Ishikawa (cell line): ENCODE measurements at regions not wholly inside any gene's neighbourhood (a gene's known extent, or its start where the extent isn't known, plus 50 kb on each side); places are given as distances from the start of the nearest gene placed in this dataset.

ENCODE experiments used
- CEBPB ChIP-seq: IDR thresholded peaks from 2 replicates; pipeline ENCODE4 v1.6.1; 2012
- CREB1 ChIP-seq: IDR thresholded peaks from 2 replicates; pipeline ENCODE4 v1.6.1; 2012; ENCODE audit warnings: low read depth
- EGR1 ChIP-seq: IDR thresholded peaks from 2 replicates; pipeline ENCODE4 v1.6.1; 2012
- EP300 ChIP-seq: IDR thresholded peaks from 2 replicates; pipeline ENCODE4 v1.6.1; 2012; ENCODE audit warnings: borderline replicate concordance
- FOXM1 ChIP-seq: IDR thresholded peaks from 2 replicates; pipeline ENCODE4 v1.6.1; 2012; ENCODE audit warnings: low read depth, borderline replicate concordance
- NFIC ChIP-seq: IDR thresholded peaks from 2 replicates; pipeline ENCODE4 v1.6.1; 2012
- RAD21 ChIP-seq: IDR thresholded peaks from 2 replicates; pipeline ENCODE4 v1.6.1; 2012; ENCODE audit warnings: low read depth
- TAF1 ChIP-seq: IDR thresholded peaks from 2 replicates; pipeline ENCODE4 v1.6.1; 2012; ENCODE audit warnings: low read depth, mild to moderate bottlenecking
- TCF12 ChIP-seq: IDR thresholded peaks from 2 replicates; pipeline ENCODE4 v1.6.1; 2012; ENCODE audit warnings: low read depth
- TEAD4 ChIP-seq: IDR thresholded peaks from 2 replicates; pipeline ENCODE4 v1.6.1; 2012
- YY1 ChIP-seq: IDR thresholded peaks from 2 replicates; pipeline ENCODE4 v1.6.1; 2012; ENCODE audit warnings: low read depth
- ZBTB7A ChIP-seq: IDR thresholded peaks from 2 replicates; pipeline ENCODE4 v1.6.1; 2012; ENCODE audit warnings: low read depth
- TF ChIP-seq, protein P1 (sequence below): IDR thresholded peaks from 2 replicates; pipeline ENCODE4 v1.6.1; 2012; ENCODE audit warnings: low read depth, mild to moderate bottlenecking
- TF ChIP-seq, protein P2 (sequence below): IDR thresholded peaks from 2 replicates; pipeline ENCODE4 v1.6.1; 2012
- TF ChIP-seq, protein P3 (sequence below): IDR thresholded peaks from 2 replicates; pipeline ENCODE4 v1.6.1; 2012

DNA sequence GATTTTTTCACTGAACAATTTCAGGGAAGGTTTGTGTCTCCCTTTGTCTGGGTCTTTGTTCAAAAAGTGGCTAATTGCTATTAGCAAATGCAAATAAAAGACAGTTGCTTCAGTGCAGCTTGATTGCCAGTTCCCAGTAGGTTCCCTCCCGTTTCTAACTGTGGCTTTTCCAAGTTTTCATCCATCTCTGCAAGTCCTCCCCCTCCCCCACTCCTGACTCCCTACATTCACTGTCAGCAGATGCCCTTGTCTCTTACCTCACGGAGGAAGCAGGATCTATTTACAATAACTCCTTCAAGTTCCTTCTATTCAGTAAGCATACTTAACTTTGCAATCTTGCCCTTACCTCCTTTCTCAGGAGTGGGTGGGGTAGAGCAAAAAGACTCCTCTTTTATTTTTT is 55.4 kb upstream of the SCEL start:
- TF ChIP-seq RAD21 (no peak), NFIC (no peak), CEBPB (no peak), YY1 (no peak), EGR1 (no peak), ZBTB7A (no peak), CREB1 (no peak), EP300 (no peak), FOXM1 (no peak), TEAD4 (no peak)
- TF ChIP-seq, protein P1, sequence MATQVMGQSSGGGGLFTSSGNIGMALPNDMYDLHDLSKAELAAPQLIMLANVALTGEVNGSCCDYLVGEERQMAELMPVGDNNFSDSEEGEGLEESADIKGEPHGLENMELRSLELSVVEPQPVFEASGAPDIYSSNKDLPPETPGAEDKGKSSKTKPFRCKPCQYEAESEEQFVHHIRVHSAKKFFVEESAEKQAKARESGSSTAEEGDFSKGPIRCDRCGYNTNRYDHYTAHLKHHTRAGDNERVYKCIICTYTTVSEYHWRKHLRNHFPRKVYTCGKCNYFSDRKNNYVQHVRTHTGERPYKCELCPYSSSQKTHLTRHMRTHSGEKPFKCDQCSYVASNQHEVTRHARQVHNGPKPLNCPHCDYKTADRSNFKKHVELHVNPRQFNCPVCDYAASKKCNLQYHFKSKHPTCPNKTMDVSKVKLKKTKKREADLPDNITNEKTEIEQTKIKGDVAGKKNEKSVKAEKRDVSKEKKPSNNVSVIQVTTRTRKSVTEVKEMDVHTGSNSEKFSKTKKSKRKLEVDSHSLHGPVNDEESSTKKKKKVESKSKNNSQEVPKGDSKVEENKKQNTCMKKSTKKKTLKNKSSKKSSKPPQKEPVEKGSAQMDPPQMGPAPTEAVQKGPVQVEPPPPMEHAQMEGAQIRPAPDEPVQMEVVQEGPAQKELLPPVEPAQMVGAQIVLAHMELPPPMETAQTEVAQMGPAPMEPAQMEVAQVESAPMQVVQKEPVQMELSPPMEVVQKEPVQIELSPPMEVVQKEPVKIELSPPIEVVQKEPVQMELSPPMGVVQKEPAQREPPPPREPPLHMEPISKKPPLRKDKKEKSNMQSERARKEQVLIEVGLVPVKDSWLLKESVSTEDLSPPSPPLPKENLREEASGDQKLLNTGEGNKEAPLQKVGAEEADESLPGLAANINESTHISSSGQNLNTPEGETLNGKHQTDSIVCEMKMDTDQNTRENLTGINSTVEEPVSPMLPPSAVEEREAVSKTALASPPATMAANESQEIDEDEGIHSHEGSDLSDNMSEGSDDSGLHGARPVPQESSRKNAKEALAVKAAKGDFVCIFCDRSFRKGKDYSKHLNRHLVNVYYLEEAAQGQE, result no peak
- TF ChIP-seq, protein P2, sequence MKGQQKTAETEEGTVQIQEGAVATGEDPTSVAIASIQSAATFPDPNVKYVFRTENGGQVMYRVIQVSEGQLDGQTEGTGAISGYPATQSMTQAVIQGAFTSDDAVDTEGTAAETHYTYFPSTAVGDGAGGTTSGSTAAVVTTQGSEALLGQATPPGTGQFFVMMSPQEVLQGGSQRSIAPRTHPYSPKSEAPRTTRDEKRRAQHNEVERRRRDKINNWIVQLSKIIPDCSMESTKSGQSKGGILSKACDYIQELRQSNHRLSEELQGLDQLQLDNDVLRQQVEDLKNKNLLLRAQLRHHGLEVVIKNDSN, result no peak

DNA sequence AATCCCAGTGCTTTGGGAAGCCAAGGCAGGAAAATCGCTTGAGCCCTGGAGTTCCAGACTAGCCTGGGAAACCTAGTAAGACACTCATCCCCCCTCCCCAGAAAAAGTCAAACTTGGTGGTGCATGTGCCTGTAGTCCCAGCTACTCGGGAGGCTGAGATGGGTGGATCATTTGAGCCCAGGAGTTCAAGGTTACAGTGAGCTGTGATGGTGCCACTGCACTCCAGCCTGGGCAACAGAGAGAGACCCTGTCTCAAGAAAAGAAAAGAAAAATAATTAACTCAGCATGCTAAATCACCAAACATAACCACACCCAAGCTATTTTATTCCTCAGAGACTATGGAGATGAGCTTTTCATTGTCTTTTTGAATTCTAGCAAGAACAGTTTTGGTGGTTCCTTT is 56.2 kb upstream of the SCEL start:
- no peak for TF ChIP-seq TEAD4
- TF ChIP-seq EGR1, result no peak

DNA sequence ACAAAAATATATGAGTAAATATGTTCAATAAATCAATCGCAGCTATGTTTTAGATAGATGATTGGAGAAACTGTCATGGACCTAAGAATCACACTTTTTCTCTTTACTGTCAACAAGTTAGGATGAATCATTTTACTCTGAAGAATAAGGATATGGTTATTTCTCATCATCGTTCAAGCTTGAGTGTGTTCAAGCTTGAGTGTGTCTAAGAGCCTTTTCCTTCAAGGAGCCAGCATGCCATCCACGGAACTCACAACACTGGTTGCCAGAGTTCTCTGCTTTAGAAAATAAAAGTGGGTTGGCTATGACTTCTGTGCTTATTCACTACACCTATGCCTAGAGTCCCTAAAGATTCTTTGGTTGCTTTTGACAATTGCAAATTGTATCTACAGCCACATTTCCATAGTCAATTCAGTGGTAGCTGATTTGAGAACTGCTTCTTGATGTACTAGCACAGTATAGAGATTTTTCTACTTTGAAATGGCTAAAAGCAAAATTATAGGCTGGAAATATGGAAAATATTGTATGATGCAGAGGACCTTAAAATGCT is 58.1 kb upstream of the SCEL start:
- no peak for TF ChIP-seq TEAD4
- TF ChIP-seq EGR1, result no peak
- TF ChIP-seq RAD21, result no peak
- TF ChIP-seq, protein P1, result no peak
- TF ChIP-seq CREB1, result no peak
- no peak for TF ChIP-seq TCF12
- no peak for TF ChIP-seq FOXM1
- TF ChIP-seq ZBTB7A, result no peak
- TF ChIP-seq, protein P3, sequence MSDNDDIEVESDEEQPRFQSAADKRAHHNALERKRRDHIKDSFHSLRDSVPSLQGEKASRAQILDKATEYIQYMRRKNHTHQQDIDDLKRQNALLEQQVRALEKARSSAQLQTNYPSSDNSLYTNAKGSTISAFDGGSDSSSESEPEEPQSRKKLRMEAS, result no peak
- no peak for TF ChIP-seq TAF1
- TF ChIP-seq, protein P2, result no peak
- no peak for TF ChIP-seq YY1
- TF ChIP-seq CEBPB, result no peak
- no peak for TF ChIP-seq NFIC
- TF ChIP-seq EP300, result no peak

DNA sequence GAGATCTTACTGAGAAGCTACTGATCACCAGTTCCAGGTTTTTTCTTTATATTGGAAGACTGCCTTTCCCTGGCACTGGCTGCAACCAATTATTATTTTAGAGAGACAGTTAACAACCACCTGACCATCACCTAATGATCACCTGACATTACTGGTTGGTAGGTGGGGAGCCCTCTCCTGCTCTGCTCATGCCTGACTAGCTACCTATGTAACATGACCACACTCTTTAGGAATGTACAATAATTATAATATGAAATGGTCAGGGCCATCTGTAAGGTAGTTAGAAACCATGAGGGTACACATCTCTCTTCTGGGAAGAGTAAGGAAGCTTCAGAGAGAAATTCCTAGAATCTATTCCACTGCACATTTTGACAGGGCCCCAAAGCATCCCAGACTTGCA is 59.0 kb upstream of the SCEL start:
- no peak for TF ChIP-seq CREB1
- no peak for TF ChIP-seq RAD21
- no peak for TF ChIP-seq FOXM1
- TF ChIP-seq, protein P2, result no peak
- no peak for TF ChIP-seq CEBPB
- TF ChIP-seq, protein P1, result no peak
- TF ChIP-seq, protein P3, result no peak
- no peak for TF ChIP-seq EGR1
- TF ChIP-seq ZBTB7A, result no peak
- no peak for TF ChIP-seq TAF1
- no peak for TF ChIP-seq EP300
- no peak for TF ChIP-seq YY1
